CD8-positive, alpha-beta memory T cell (primary cell): ENCODE measurements at regions not wholly inside any gene's neighbourhood (a gene's known extent, or its start where the extent isn't known, plus 50 kb on each side); places are given as distances from the start of the nearest gene placed in this dataset.

Experiments used
- CTCF ChIA-PET: fragments of 350-600 bp; sonication (Branson Sonifier 250); formaldehyde crosslinking; loops from one replicate; lab custom pipeline; 2021; ENCODE audit warnings: antibody characterized with exemption; lab: Charles Lee
- POLR2A ChIA-PET: fragments of 350-600 bp; sonication (Branson Sonifier 250); formaldehyde crosslinking; loops from one replicate; lab custom pipeline; 2021; ENCODE audit warnings: antibody characterized with exemption; lab: Charles Lee
- DNase-seq, 5 donors: peaks; one replicate each; pipeline versions ENCODE4 v3.0.0 to v3.0.0-alpha.2; 2020 to 2022; ENCODE audit warnings: mixed read lengths in 1 of 5
- H3K27ac ChIP-seq: one replicate; pipeline ENCODE4 v1.7.0; 2013; ENCODE audit warnings: low read depth, mild to moderate bottlenecking, low read length, moderate library complexity
- H3K27me3 ChIP-seq: 2 replicates; pipeline ENCODE4 v1.7.0; 2013; ENCODE audit warnings: low read length, mild to moderate bottlenecking; ENCODE audit not compliant: insufficient read depth, poor library complexity, severe bottlenecking
- H3K36me3 ChIP-seq: 2 replicates; pipeline ENCODE4 v1.7.0; 2013; ENCODE audit warnings: mild to moderate bottlenecking, low read length, moderate library complexity; ENCODE audit not compliant: insufficient read depth
- H3K4me1 ChIP-seq: 2 replicates; pipeline ENCODE4 v1.7.0; 2013; ENCODE audit warnings: mild to moderate bottlenecking, low read length, moderate library complexity; ENCODE audit not compliant: insufficient read depth
- H3K4me3 ChIP-seq: 2 replicates; pipeline ENCODE4 v1.7.0; 2013; ENCODE audit warnings: mild to moderate bottlenecking, low read length
- H3K9me3 ChIP-seq: 2 replicates; pipeline ENCODE4 v1.7.0; 2013; ENCODE audit warnings: mild to moderate bottlenecking, low read length
- H3K27ac Mint-ChIP-seq, 8 donors: one replicate each; pipeline ENCODE4 v1.8.0; 2020 to 2021; ENCODE audit warnings: mixed read lengths in 8 of 8, mild to moderate bottlenecking in 6 of 8, inconsistent platforms in 3 of 8, moderate library complexity in 3 of 8
- H3K27me3 Mint-ChIP-seq, 2 donors: one replicate each; pipeline ENCODE4 v1.8.0; 2020 to 2021; ENCODE audit warnings: mixed read lengths in 2 of 2, mild to moderate bottlenecking in 1 of 2, moderate library complexity in 1 of 2
- H3K36me3 Mint-ChIP-seq, 3 donors: one replicate each; pipeline ENCODE4 v1.8.0; 2020 to 2021; ENCODE audit warnings: mixed read lengths in 3 of 3, inconsistent platforms in 1 of 3, mild to moderate bottlenecking in 1 of 3
- H3K4me1 Mint-ChIP-seq, 3 donors: one replicate each; pipeline ENCODE4 v1.8.0; 2020 to 2021; ENCODE audit warnings: mixed read lengths in 3 of 3, inconsistent platforms in 1 of 3, mild to moderate bottlenecking in 1 of 3
- H3K4me3 Mint-ChIP-seq, 7 donors: one replicate each; pipeline ENCODE4 v1.8.0; 2020 to 2021; ENCODE audit warnings: mixed read lengths in 7 of 7, mild to moderate bottlenecking in 6 of 7, moderate library complexity in 4 of 7, inconsistent platforms in 2 of 7
- H3K9me3 Mint-ChIP-seq, 5 donors: one replicate each; pipeline ENCODE4 v1.8.0; 2020 to 2022; ENCODE audit warnings: mixed read lengths in 5 of 5, mild to moderate bottlenecking in 3 of 5, moderate library complexity in 2 of 5, inconsistent platforms in 1 of 5

- H3K27ac ChIP-seq, result no peak overlapping the region
- no peaks in the 10 kb centered on the region for H3K9me3 ChIP-seq
- no peaks in the 10 kb centered on the region for H3K36me3 ChIP-seq
- no peak for DNase-seq
- Mint-ChIP-seq H3K36me3 (no peaks in the 10 kb centered on the region), H3K4me1 (no peaks in the 10 kb centered on the region), H3K27me3 (no peaks in the 10 kb centered on the region), H3K4me3 (no peak overlapping the region), H3K9me3 (peaks cover 0 to 3% (median 0%) of the 10 kb centered on the region in 5 donors), H3K27ac (no peak overlapping the region)
- ChIA-PET POLR2A (no interaction called here), CTCF (no interaction called here)
- no peaks in the 10 kb centered on the region for H3K4me1 ChIP-seq
- no peak overlapping the region for H3K4me3 ChIP-seq
- no peaks in the 10 kb centered on the region for H3K27me3 ChIP-seq
These were observed 131.6 kb upstream of the SOX5 start for GRCh38 chr12:24081092-24081529.

- no peaks in the 10 kb centered on the region for H3K4me1 ChIP-seq
- no peaks in the 10 kb centered on the region for H3K36me3 ChIP-seq
- no peaks in the 10 kb centered on the region for H3K27me3 ChIP-seq
- H3K27ac Mint-ChIP-seq, result no peak overlapping the region
- no peak overlapping the region for H3K4me3 ChIP-seq
- ChIA-PET CTCF (no interaction called here), POLR2A (no interaction called here)
- no peaks in the 10 kb centered on the region for H3K4me1 Mint-ChIP-seq
- no peak for DNase-seq
- no peaks in the 10 kb centered on the region for H3K27me3 Mint-ChIP-seq
- H3K9me3 Mint-ChIP-seq, result peaks cover 0 to 4% (median 2%) of the 10 kb centered on the region in 5 donors
- H3K4me3 Mint-ChIP-seq, result no peak overlapping the region
- no peaks in the 10 kb centered on the region for H3K36me3 Mint-ChIP-seq
- H3K9me3 ChIP-seq, result no peaks in the 10 kb centered on the region
- no peak overlapping the region for H3K27ac ChIP-seq
These were observed 131.0 kb upstream of the SOX5 start for GRCh38 chr12:24080465-24080864.

- Mint-ChIP-seq H3K27me3 (no peaks in the 10 kb centered on the region), H3K36me3 (no peaks in the 10 kb centered on the region), H3K4me3 (no peak overlapping the region), H3K4me1 (no peaks in the 10 kb centered on the region), H3K9me3 (peaks cover 0 to 4% (median 2%) of the 10 kb centered on the region in 5 donors), H3K27ac (no peak overlapping the region)
- H3K27me3 ChIP-seq, result no peaks in the 10 kb centered on the region
- ChIA-PET POLR2A (no interaction called here), CTCF (no interaction called here)
- H3K4me1 ChIP-seq, result no peaks in the 10 kb centered on the region
- no peak overlapping the region for H3K4me3 ChIP-seq
- no peak overlapping the region for H3K27ac ChIP-seq
- no peak for DNase-seq
- H3K9me3 ChIP-seq, result no peaks in the 10 kb centered on the region
- no peaks in the 10 kb centered on the region for H3K36me3 ChIP-seq
These were observed 129.6 kb upstream of the SOX5 start for GRCh38 chr12:24079083-24079482.

GRCh38 chr12:24078318-24078765, 128.9 kb upstream of the SOX5 start:
- H3K36me3 ChIP-seq, result no peaks in the 10 kb centered on the region
- H3K27ac ChIP-seq, result no peak overlapping the region
- CTCF ChIA-PET, result no interaction called here
- H3K9me3 ChIP-seq, result no peaks in the 10 kb centered on the region
- peaks cover 0 to 4% (median 3%) of the 10 kb centered on the region in 5 donors for H3K9me3 Mint-ChIP-seq
- no peak overlapping the region for H3K4me3 Mint-ChIP-seq
- no peak for DNase-seq
- H3K4me1 Mint-ChIP-seq, result no peaks in the 10 kb centered on the region
- no peak overlapping the region for H3K4me3 ChIP-seq
- POLR2A ChIA-PET, result no interaction called here
- no peaks in the 10 kb centered on the region for H3K4me1 ChIP-seq
- H3K27me3 ChIP-seq, result no peaks in the 10 kb centered on the region
- H3K27ac Mint-ChIP-seq, result no peak overlapping the region
- no peaks in the 10 kb centered on the region for H3K27me3 Mint-ChIP-seq
- H3K36me3 Mint-ChIP-seq, result no peaks in the 10 kb centered on the region

GRCh38 chr12:24077161-24077560, 127.7 kb upstream of the SOX5 start:
- POLR2A ChIA-PET, result no interaction called here
- Mint-ChIP-seq H3K36me3 (no peaks in the 10 kb centered on the region), H3K9me3 (peaks cover 0 to 4% (median 3%) of the 10 kb centered on the region in 5 donors)

GRCh38 chr12:24075650-24076049, 126.2 kb upstream of the SOX5 start:
- CTCF ChIA-PET, result no interaction called here
- no peak for DNase-seq
- H3K9me3 ChIP-seq, result no peaks in the 10 kb centered on the region
- no peaks in the 10 kb centered on the region for H3K4me1 ChIP-seq
- no peak overlapping the region for H3K4me3 Mint-ChIP-seq
- POLR2A ChIA-PET, result no interaction called here
- H3K27me3 ChIP-seq, result no peaks in the 10 kb centered on the region
- H3K4me1 Mint-ChIP-seq, result no peaks in the 10 kb centered on the region
- H3K4me3 ChIP-seq, result no peak overlapping the region
- H3K9me3 Mint-ChIP-seq, result peaks cover 0 to 4% (median 3%) of the 10 kb centered on the region in 5 donors
- H3K27ac ChIP-seq, result no peak overlapping the region
- no peaks in the 10 kb centered on the region for H3K27me3 Mint-ChIP-seq
- no peaks in the 10 kb centered on the region for H3K36me3 ChIP-seq
- no peaks in the 10 kb centered on the region for H3K36me3 Mint-ChIP-seq
- H3K27ac Mint-ChIP-seq, result no peak overlapping the region

More at GRCh38 chr12:24077161-24077560, 127.7 kb upstream of the SOX5 start:
- Mint-ChIP-seq H3K27me3 (no peaks in the 10 kb centered on the region), H3K4me3 (no peak overlapping the region), H3K27ac (no peak overlapping the region), H3K4me1 (no peaks in the 10 kb centered on the region)
- Histone ChIP-seq H3K36me3 (no peaks in the 10 kb centered on the region), H3K27me3 (no peaks in the 10 kb centered on the region), H3K4me3 (no peak overlapping the region), H3K9me3 (no peaks in the 10 kb centered on the region), H3K4me1 (no peaks in the 10 kb centered on the region), H3K27ac (no peak overlapping the region)
- CTCF ChIA-PET, result no interaction called here
- DNase-seq, result no peak

- Mint-ChIP-seq H3K27ac (no peak overlapping the region), H3K36me3 (no peaks in the 10 kb centered on the region), H3K4me3 (no peak overlapping the region), H3K27me3 (no peaks in the 10 kb centered on the region), H3K9me3 (peaks cover 0 to 4% (median 3%) of the 10 kb centered on the region in 5 donors), H3K4me1 (no peaks in the 10 kb centered on the region)
- Histone ChIP-seq H3K27me3 (no peaks in the 10 kb centered on the region), H3K9me3 (no peaks in the 10 kb centered on the region), H3K4me3 (no peak overlapping the region), H3K27ac (no peak overlapping the region), H3K36me3 (no peaks in the 10 kb centered on the region), H3K4me1 (no peaks in the 10 kb centered on the region)
- ChIA-PET CTCF (no interaction called here), POLR2A (no interaction called here)
- DNase-seq, result no peak
These were observed 123.8 kb upstream of the SOX5 start for GRCh38 chr12:24073170-24073810.

GRCh38 chr12:24072302-24072701, 122.8 kb upstream of the SOX5 start:
- H3K4me3 Mint-ChIP-seq, result no peak overlapping the region
- H3K36me3 ChIP-seq, result no peaks in the 10 kb centered on the region
- no peak for DNase-seq
- H3K36me3 Mint-ChIP-seq, result no peaks in the 10 kb centered on the region
- no peaks in the 10 kb centered on the region for H3K27me3 ChIP-seq
- H3K4me1 ChIP-seq, result no peaks in the 10 kb centered on the region
- H3K27ac ChIP-seq, result no peak overlapping the region
- H3K9me3 Mint-ChIP-seq, result peaks cover 0 to 4% (median 3%) of the 10 kb centered on the region in 5 donors
- CTCF ChIA-PET, result no interaction called here
- H3K9me3 ChIP-seq, result no peaks in the 10 kb centered on the region
- H3K4me1 Mint-ChIP-seq, result no peaks in the 10 kb centered on the region
- H3K27ac Mint-ChIP-seq, result no peak overlapping the region
- POLR2A ChIA-PET, result no interaction called here
- no peaks in the 10 kb centered on the region for H3K27me3 Mint-ChIP-seq
- no peak overlapping the region for H3K4me3 ChIP-seq
